HG02571 (cell line): ENCODE measurements at regions not wholly inside any gene's neighbourhood (a gene's known extent, or its start where the extent isn't known, plus 50 kb on each side); places are given as distances from the start of the nearest gene placed in this dataset.
"Not testable (repeated sequence)": the region's sequence is repeated elsewhere in the genome, so short reads cannot be mapped to it uniquely, and the experiment has no call there.

ENCODE experiments used
- ATAC-seq: cut with Tn5 transposase; IDR thresholded peaks from one replicate; pipeline ENCODE4 v1.9.1; 2021; ENCODE audit warnings: mild to moderate bottlenecking, moderate library complexity; ENCODE audit not compliant: unreplicated experiment

GRCh38 chr16:76970087-76970744, 220.8 kb upstream of the MON1B start:
- no peak for ATAC-seq

DNA sequence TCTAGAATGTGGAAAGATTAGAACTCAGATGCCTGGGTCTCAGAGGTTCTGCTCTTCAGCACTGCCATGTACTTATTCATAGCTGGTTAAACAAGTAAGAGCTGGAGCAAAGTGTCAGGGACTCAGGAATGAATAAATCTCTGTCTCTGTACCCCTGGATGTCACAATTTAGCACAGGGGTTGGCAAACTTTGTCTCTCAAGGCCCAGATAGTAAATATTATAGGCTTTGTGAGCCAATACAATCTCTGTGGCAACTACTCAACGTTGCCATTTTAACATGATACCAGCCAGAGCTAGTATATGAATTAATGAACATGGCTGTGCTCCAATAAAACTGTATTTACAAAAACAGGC, 220.3 kb upstream of the MON1B start:
- no peak for ATAC-seq

- ATAC-seq, result no peak
These were observed 214.9 kb upstream of the MON1B start for GRCh38 chr16:76976101-76976500.

DNA sequence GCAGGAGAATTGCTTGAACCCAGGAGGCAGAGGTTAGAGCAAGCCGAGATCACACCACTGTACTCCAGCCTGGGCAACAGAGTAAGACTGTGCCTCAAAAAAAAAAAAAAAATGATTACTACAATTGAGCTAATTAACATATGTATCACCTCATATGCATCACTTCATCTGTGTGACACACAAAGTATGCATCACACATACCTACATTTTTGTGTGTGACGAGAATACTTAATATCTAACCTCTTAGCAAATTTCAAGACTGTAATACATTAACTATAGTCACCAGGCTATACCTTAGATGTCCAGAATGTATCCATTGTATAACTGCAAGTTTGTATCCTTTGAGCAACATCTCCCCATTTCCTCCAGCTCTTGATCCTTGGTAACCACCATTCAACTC, 214.2 kb upstream of the MON1B start:
- no peak for ATAC-seq

DNA sequence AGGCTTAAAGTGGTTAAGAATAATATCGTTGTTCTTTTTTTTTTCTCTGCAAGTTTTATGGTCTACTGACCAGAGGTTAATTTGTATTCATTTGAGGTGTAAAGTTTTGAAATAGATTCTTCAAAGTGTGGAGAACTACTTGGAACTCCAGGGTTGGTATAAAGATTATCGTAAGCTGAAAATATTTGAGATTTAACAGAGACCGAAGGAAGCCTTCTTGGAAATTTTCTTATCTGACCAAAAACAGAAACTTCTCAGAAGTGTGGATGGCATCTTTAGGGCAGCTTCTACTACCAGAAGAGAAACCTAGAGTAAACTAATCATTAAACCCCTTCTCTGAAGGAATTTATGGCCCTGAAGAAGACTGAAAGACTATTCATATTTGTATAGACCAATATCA, 206.8 kb upstream of the MON1B start:
- ATAC-seq, result no peak

DNA sequence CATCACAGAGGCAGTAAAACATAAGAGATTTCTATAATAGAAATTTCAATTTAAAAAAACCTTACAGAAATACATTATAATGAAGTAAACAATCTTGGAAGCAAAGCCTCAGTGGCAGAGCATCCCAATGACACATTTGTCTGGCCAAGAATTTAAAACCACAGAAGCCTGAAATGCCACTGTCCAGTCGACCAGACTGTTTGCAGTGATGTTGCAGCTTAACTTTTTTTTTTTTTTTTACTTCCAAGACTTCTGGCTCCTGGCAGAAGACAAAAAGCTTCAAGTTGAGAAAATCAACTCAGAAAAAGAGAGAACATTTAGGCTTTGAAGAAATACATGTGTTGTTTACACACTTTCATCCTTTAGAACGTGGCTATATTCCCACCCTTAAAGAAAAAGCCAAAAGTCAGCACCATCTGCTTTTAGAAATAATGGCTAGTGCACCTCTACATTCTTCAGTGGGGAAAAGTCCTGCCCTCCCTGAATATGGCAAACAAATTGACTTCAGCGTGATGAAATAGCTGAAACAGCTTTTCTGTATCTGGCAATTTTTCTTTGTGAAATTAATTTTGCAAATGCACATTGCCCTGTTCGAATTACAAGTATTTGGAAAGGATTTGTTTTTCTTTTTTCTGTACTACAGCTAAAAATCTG, 205.5 kb upstream of the MON1B start:
- no peak for ATAC-seq

DNA sequence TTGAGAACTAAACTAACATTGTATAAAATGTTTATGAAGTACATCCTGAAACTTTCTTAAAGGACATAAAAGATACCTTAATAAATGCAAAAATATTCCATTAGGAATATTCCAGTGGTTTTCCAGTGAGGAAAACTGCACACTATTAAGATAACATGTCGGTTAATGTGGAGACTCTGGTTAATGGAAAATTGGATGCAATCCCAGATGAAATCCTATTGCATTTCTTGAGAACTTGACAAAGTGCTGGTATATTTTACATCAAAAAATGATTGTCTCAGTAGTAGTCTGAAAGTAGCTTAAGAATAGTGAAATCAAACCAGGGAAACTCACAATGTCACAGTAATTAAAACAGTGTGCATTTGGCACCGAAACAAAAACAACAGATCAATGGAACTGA, 202.5 kb upstream of the MON1B start:
- ATAC-seq, result no peak

GRCh38 chr16:77002644-77003043, 188.3 kb upstream of the MON1B start:
- ATAC-seq, result no peak

GRCh38 chr16:77009453-77009852, 181.5 kb upstream of the MON1B start:
- ATAC-seq, result no peak

- no peak for ATAC-seq
These were observed 176.5 kb upstream of the MON1B start for GRCh38 chr16:77014441-77014840.

DNA sequence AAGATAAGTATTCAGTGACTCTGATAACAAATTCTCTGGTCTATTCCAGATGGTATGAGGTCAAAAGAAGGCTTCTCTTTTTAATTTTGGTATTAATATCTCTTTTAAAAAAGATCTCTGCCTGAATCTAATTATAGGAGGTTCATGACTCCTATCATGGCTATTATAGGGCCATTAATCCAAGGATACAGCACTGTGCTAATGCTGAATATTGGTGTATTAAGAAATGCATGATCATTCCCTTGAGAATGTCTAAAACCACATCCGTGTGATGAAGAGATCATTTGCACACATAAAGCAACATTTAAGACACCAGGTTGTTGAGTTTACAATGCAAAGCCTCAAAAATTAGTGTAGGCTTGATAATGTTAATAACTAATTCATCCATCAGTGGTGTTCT, 160.4 kb upstream of the MON1B start:
- no peak for ATAC-seq

GRCh38 chr16:77033516-77033915, 157.5 kb upstream of the MON1B start:
- ATAC-seq, result no peak

- ATAC-seq, result no peak
These were observed 155.6 kb upstream of the MON1B start for GRCh38 chr16:77035361-77035760.

DNA sequence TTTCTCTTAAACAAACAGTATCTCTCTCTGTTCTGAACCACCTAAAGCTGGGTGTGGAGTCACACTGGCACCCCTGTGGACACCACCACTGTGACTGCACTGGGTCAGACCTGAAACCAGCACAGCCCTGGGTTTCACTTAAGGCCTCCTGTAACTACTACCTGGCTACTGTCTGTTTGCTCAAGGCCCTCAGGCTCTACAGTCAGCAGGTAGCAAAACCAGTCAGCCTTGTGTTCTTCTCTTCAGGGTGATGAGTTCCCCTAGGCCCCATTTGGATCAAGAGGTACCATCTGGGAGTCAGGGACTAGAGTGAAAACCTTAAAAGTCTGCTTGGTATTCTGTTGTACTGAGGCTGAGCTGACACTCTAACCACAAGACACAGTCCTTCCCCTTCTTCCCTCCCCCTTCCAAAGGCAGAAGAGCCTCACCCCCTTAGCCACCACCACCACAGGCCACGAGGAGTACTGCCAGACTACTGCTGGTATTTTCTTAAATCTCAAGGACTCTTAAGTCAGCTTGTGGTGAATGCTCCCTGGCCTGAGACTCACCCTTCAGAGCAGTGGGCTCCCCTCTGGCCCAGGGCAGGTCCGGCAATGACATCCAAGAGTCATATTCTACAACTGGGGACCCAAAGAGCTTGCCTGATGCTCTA, 153.2 kb upstream of the MON1B start:
- no peak for ATAC-seq

- no peak for ATAC-seq
These were observed 149.5 kb upstream of the MON1B start for GRCh38 chr16:77041468-77041867.

GRCh38 chr16:77043076-77043475, 147.9 kb upstream of the MON1B start:
- ATAC-seq, result no peak

DNA sequence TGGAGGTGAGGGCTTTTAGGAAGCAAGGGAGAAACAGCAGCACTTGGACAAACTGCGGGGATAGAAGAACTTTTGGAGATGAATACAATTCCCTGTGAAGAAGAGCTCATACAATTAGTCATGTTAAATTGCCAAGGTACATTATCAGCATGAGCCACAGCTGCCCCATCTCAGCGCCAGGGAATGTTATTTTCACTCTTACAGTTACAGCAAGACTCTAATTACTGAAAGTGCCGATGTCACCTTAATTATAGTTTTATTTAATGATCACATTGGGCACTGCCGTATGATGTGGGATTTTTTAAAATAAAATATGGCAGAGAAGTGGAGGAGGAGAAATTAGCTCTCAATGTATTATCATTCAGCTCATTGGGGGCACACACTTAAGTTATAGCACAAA, 144.8 kb upstream of the MON1B start:
- ATAC-seq, result no peak

DNA sequence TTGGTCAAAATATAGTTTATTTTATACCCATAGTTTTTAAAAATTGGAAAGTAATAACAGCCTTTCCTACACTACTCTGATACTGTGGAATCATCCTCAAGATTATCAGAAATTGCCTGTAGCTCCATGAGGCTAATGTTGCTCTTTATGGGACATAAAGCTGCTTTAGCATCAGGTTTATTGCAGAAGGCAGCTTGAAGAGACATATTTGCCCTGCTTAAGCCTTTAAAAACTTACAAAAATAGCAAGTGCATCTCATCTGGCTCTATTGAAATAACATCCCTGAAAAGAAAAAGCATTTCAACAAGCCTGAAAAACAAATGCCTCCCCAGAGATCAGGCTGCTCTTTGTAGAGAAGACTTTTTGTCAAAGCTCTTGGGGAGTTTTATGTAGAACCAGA, 142.9 kb upstream of the MON1B start:
- ATAC-seq, result no peak

- ATAC-seq, result no peak
These were observed 141.4 kb upstream of the MON1B start for GRCh38 chr16:77049577-77049976.

DNA sequence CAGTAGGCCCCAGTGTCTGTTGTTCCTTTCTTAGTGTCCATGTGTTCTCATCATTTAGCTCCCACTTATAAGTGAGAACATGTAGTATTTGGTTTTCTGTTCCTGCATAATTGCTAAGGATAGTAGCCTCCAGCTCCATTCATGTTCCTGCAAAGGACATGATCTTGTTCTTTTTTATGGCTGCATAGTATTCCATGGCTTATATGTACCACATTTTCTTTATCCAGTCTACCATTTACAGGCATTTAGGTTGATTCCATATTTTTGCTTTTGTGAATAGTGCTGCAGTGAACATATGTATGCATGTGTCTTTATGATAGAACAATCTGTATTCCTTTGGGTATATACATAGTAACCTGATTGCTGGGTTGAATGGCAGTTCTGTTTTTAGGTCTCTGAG, 134.4 kb upstream of the MON1B start:
- not testable (repeated sequence) for ATAC-seq

- no peak for ATAC-seq
These were observed 133.7 kb upstream of the MON1B start for GRCh38 chr16:77057161-77057774.

DNA sequence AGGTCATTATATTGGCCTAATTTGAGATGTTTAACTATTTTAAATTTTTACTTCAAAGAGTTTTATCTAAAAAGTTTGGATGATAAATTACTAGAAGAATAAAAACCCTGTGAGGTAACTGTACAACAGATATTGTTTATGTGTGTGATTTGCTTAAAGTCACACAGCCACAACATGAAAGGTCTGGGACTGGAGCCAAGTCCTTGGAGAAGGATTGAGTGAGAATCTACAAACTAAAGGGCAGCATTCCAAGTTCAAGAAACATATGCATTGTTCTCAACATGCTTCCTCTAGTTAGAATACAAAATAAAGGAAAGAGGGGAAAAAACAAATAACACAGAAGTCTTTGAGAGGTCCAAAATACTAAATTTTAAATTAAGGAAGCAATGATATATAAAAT, 131.5 kb upstream of the MON1B start:
- no peak for ATAC-seq
